Nephron progenitor cell (in vitro differentiated cells): ENCODE measurements at regions not wholly inside any gene's neighbourhood (a gene's known extent, or its start where the extent isn't known, plus 50 kb on each side); places are given as distances from the start of the nearest gene placed in this dataset.

Source experiments
- DNase-seq: peaks from one replicate; pipeline ENCODE4 v3.0.0; 2021
- H3K27ac Mint-ChIP-seq: 2 replicates; pipeline ENCODE4 v1.8.0; 2021; ENCODE audit warnings: mild to moderate bottlenecking, moderate library complexity, mixed read lengths
- H3K27me3 Mint-ChIP-seq: 2 replicates; pipeline ENCODE4 v1.8.0; 2021; ENCODE audit warnings: mild to moderate bottlenecking, low read depth, mixed read lengths; ENCODE audit not compliant: poor library complexity
- H3K36me3 Mint-ChIP-seq: 2 replicates; pipeline ENCODE4 v1.8.0; 2021; ENCODE audit warnings: low read depth, mixed read lengths
- H3K4me1 Mint-ChIP-seq: 2 replicates; pipeline ENCODE4 v1.8.0; 2021; ENCODE audit warnings: mixed read lengths
- H3K4me3 Mint-ChIP-seq: 2 replicates; pipeline ENCODE4 v1.8.0; 2021; ENCODE audit warnings: mild to moderate bottlenecking, moderate library complexity, mixed read lengths
- H3K9me3 Mint-ChIP-seq: 2 replicates; pipeline ENCODE4 v1.8.0; 2021; ENCODE audit warnings: mild to moderate bottlenecking, moderate library complexity, mixed read lengths
- CTCF ChIP-seq: fragments of 200-600 bp; sonication (generic); IDR thresholded peaks from 2 replicates; pipeline ENCODE4 v1.5.0; 2021; ENCODE audit warnings: antibody characterized with exemption

- H3K27ac Mint-ChIP-seq: no peak overlapping the region
- no peaks in the 10 kb centered on the region for H3K36me3 Mint-ChIP-seq
- no peaks in the 10 kb centered on the region for H3K4me1 Mint-ChIP-seq
- no peak for DNase-seq
- TF ChIP-seq CTCF: no peak
- H3K27me3 Mint-ChIP-seq: peaks cover 3% of the 10 kb centered on the region
- H3K4me3 Mint-ChIP-seq: no peak overlapping the region
- no peaks in the 10 kb centered on the region for H3K9me3 Mint-ChIP-seq
Measured at GRCh38 chr7:12131122-12131521, 80.0 kb upstream of the TMEM106B start.

GRCh38 chr7:12133865-12134264 lies 77.2 kb upstream of the TMEM106B start:
- Mint-ChIP-seq H3K4me3 (no peak overlapping the region), H3K9me3 (no peaks in the 10 kb centered on the region), H3K27ac (no peak overlapping the region), H3K36me3 (no peaks in the 10 kb centered on the region), H3K4me1 (no peaks in the 10 kb centered on the region), H3K27me3 (peaks cover 4% of the 10 kb centered on the region)
- no peak for TF ChIP-seq CTCF
- no peak for DNase-seq

- H3K27ac Mint-ChIP-seq: no peak overlapping the region
- H3K27me3 Mint-ChIP-seq: peaks cover 4% of the 10 kb centered on the region
- TF ChIP-seq CTCF: no peak
- no peak overlapping the region for H3K4me3 Mint-ChIP-seq
- DNase-seq: no peak
- no peaks in the 10 kb centered on the region for H3K9me3 Mint-ChIP-seq
- H3K36me3 Mint-ChIP-seq: no peaks in the 10 kb centered on the region
- H3K4me1 Mint-ChIP-seq: no peaks in the 10 kb centered on the region
Measured at GRCh38 chr7:12136523-12136922, 74.6 kb upstream of the TMEM106B start.

- no peak for DNase-seq
- peaks cover 4% of the 10 kb centered on the region for H3K27me3 Mint-ChIP-seq
- no peaks in the 10 kb centered on the region for H3K4me1 Mint-ChIP-seq
- H3K27ac Mint-ChIP-seq: no peak overlapping the region
- H3K4me3 Mint-ChIP-seq: no peak overlapping the region
- no peak for TF ChIP-seq CTCF
- H3K36me3 Mint-ChIP-seq: no peaks in the 10 kb centered on the region
- peaks cover 6% of the 10 kb centered on the region for H3K9me3 Mint-ChIP-seq
Measured at GRCh38 chr7:12137283-12137682, 73.8 kb upstream of the TMEM106B start.

- H3K4me1 Mint-ChIP-seq: no peaks in the 10 kb centered on the region
- H3K9me3 Mint-ChIP-seq: peaks cover 14% of the 10 kb centered on the region
- TF ChIP-seq CTCF: no peak
- H3K27ac Mint-ChIP-seq: no peak overlapping the region
- H3K27me3 Mint-ChIP-seq: peaks cover 4% of the 10 kb centered on the region
- H3K4me3 Mint-ChIP-seq: no peak overlapping the region
- no peak for DNase-seq
- no peaks in the 10 kb centered on the region for H3K36me3 Mint-ChIP-seq
Measured at GRCh38 chr7:12138421-12138820, 72.7 kb upstream of the TMEM106B start.

- Mint-ChIP-seq H3K27ac (no peak overlapping the region), H3K27me3 (peaks cover 4% of the 10 kb centered on the region), H3K36me3 (no peaks in the 10 kb centered on the region), H3K9me3 (peaks cover 21% of the 10 kb centered on the region), H3K4me1 (no peaks in the 10 kb centered on the region), H3K4me3 (no peak overlapping the region)
- no peak for DNase-seq
- no peak for TF ChIP-seq CTCF
Measured at GRCh38 chr7:12139416-12139815, 71.7 kb upstream of the TMEM106B start.
